Prostate gland (tissue), 2 donors: ENCODE measurements at regions not wholly inside any gene's neighbourhood (a gene's known extent, or its start where the extent isn't known, plus 50 kb on each side); places are given as distances from the start of the nearest gene placed in this dataset.

ENCODE experiments used
- DNase-seq: peaks from one replicate; pipeline ENCODE4 v3.0.0-alpha.2; 2019; ENCODE audit warnings: low spot score
- H3K27ac ChIP-seq, 2 donors: fragments of 200-600 bp; sonication (generic); 2 replicates each; pipeline ENCODE4 v1.5.1; 2017 to 2019
- H3K27me3 ChIP-seq: fragments of 200-600 bp; sonication (generic); replicated peaks from 2 replicates; pipeline ENCODE4 v1.5.1; 2019; ENCODE audit not compliant: insufficient read depth
- H3K36me3 ChIP-seq, 2 donors: fragments of 200-600 bp; sonication (generic); 1 replicate in 1 of 2; 2 replicates in 1 of 2; pipeline versions ENCODE4 v1.5.1 to v1.8.1; 2017 to 2019
- H3K4me1 ChIP-seq: fragments of 200-600 bp; sonication (generic); replicated peaks from 2 replicates; pipeline ENCODE4 v1.5.1; 2019
- H3K4me3 ChIP-seq, 2 donors: fragments of 200-600 bp; sonication (generic); 2 replicates each; pipeline ENCODE4 v1.5.1; 2017 to 2019
- H3K9me3 ChIP-seq: fragments of 200-600 bp; sonication (generic); 2 replicates; pipeline ENCODE4 v1.5.1; 2017
- CTCF ChIP-seq, 4 experiments: fragments of 200-600 bp in 2 of 4; fragments of 450-650 bp in 2 of 4; sonication (generic) in 2 of 4; IDR thresholded peaks; 1 replicate in 3 of 4; 2 replicates in 1 of 4; pipeline ENCODE4 v1.5.1; 2016 to 2019; ENCODE audit warnings: antibody characterized with exemption in 4 of 4, mild to moderate bottlenecking in 2 of 4, moderate library complexity in 2 of 4
- POLR2A ChIP-seq: fragments of 450-650 bp; IDR thresholded peaks from one replicate; pipeline ENCODE4 v1.6.1; 2016; ENCODE audit warnings: antibody characterized with exemption, mild to moderate bottlenecking
- POLR2AphosphoS5 ChIP-seq: sonication (generic); formaldehyde crosslinking; IDR thresholded peaks from one replicate; pipeline ENCODE4 v1.6.1; 2017; ENCODE audit warnings: antibody characterized with exemption
- WGBS: methylation state at CpG from one replicate; pipeline ENCODE4 v1.1.5; 2018; 5-methylcytosine and 5-hydroxymethylcytosine counted together
- intact Hi-C: fragments of 100-400 bp; cut with DNase I; formaldehyde crosslinking; loops from one replicate; pipeline ENCODE4 v1.14.2; 2022

- Histone ChIP-seq H3K27ac (no peak overlapping the region), H3K4me3 (no peak overlapping the region), H3K9me3 (no peaks in the 10 kb centered on the region), H3K27me3 (no peaks in the 10 kb centered on the region), H3K4me1 (no peaks in the 10 kb centered on the region), H3K36me3 (no peaks in the 10 kb centered on the region)
- TF ChIP-seq POLR2AphosphoS5 (no peak), CTCF (IDR thresholded peaks at IDR 0.05) (no peak), POLR2A (no peak)
- DNase-seq = no peak
- intact Hi-C loops = no loop called here
Measured at GRCh38 chr12:83793616-83794015, 1106.9 kb downstream of the TMTC2 start.

- Histone ChIP-seq H3K4me1 (no peaks in the 10 kb centered on the region), H3K4me3 (no peak overlapping the region), H3K9me3 (no peaks in the 10 kb centered on the region), H3K36me3 (no peaks in the 10 kb centered on the region), H3K27ac (no peak overlapping the region), H3K27me3 (no peaks in the 10 kb centered on the region)
- 91% methylated on average over 7 of the region's 7 CpGs for WGBS
- TF ChIP-seq POLR2A (no peak), CTCF (IDR thresholded peaks at IDR 0.05) (no peak), POLR2AphosphoS5 (no peak)
- no peak for DNase-seq
- intact Hi-C loops = no loop called here
Measured at GRCh38 chr12:83784298-83784890, 1097.7 kb downstream of the TMTC2 start.

GRCh38 chr12:83779526-83779925, 1092.8 kb downstream of the TMTC2 start:
- no peak overlapping the region for H3K27ac ChIP-seq
- TF ChIP-seq POLR2AphosphoS5 = no peak
- no peak for TF ChIP-seq CTCF (IDR thresholded peaks at IDR 0.05)
- TF ChIP-seq POLR2A = no peak
- WGBS = 77% methylated on average over 2 of the region's 2 CpGs
- no peaks in the 10 kb centered on the region for H3K36me3 ChIP-seq
- intact Hi-C loops = no loop called here
- H3K9me3 ChIP-seq = no peaks in the 10 kb centered on the region
- DNase-seq = no peak
- H3K4me3 ChIP-seq = no peak overlapping the region
- no peaks in the 10 kb centered on the region for H3K27me3 ChIP-seq
- no peaks in the 10 kb centered on the region for H3K4me1 ChIP-seq

GRCh38 chr12:83769151-83769550, 1082.4 kb downstream of the TMTC2 start:
- DNase-seq = no peak
- H3K4me1 ChIP-seq = no peaks in the 10 kb centered on the region
- no peak overlapping the region for H3K4me3 ChIP-seq
- H3K36me3 ChIP-seq = no peaks in the 10 kb centered on the region
- H3K27me3 ChIP-seq = no peaks in the 10 kb centered on the region
- no peaks in the 10 kb centered on the region for H3K9me3 ChIP-seq
- TF ChIP-seq CTCF (IDR thresholded peaks at IDR 0.05) (no peak), POLR2AphosphoS5 (no peak), POLR2A (no peak)
- WGBS = 69% methylated on average over 3 of the region's 3 CpGs
- H3K27ac ChIP-seq = no peak overlapping the region
- intact Hi-C loops = no loop called here

GRCh38 chr12:83767723-83768122, 1081.0 kb downstream of the TMTC2 start:
- WGBS = 47% methylated on average over 1 of the region's 1 CpG
- intact Hi-C loops = no loop called here
- Histone ChIP-seq H3K27me3 (no peaks in the 10 kb centered on the region), H3K4me1 (no peaks in the 10 kb centered on the region), H3K27ac (no peak overlapping the region), H3K36me3 (no peaks in the 10 kb centered on the region), H3K9me3 (no peaks in the 10 kb centered on the region), H3K4me3 (no peak overlapping the region)
- DNase-seq = no peak
- TF ChIP-seq POLR2AphosphoS5 (no peak), POLR2A (no peak), CTCF (IDR thresholded peaks at IDR 0.05) (no peak)
